Endothelial cell of umbilical vein (primary cell): ENCODE measurements at regions not wholly inside any gene's neighbourhood (a gene's known extent, or its start where the extent isn't known, plus 50 kb on each side); places are given as distances from the start of the nearest gene placed in this dataset.

Source experiments
- MAX ChIP-seq: IDR thresholded peaks from 2 replicates; pipeline ENCODE4 v1.6.1; 2011; ENCODE audit not compliant: insufficient read depth, insufficient read length
- MYC ChIP-seq: IDR thresholded peaks from one replicate; pipeline ENCODE4 v1.6.1; 2011; ENCODE audit warnings: mild to moderate bottlenecking, low read depth, low read length
- POLR2A ChIP-seq: IDR thresholded peaks from 2 replicates; pipeline ENCODE4 v1.6.1; 2012; ENCODE audit warnings: low read depth, mild to moderate bottlenecking, control low read depth, low read length
- TF ChIP-seq, protein P1 (sequence below), 2 donors: IDR thresholded peaks; 1 replicate in 1 of 2; 2 replicates in 1 of 2; pipeline ENCODE4 v1.5.1; 2011; ENCODE audit warnings: low read length in 2 of 2, mild to moderate bottlenecking in 2 of 2, moderate library complexity in 2 of 2, control low read depth in 1 of 2, inconsistent platforms in 1 of 2, low read depth in 1 of 2; ENCODE audit not compliant: insufficient read depth in 1 of 2; ENCODE audit errors: extremely low read depth in 1 of 2

- TF ChIP-seq MYC (no peak), MAX (no peak), POLR2A (no peak)
- TF ChIP-seq, protein P1, sequence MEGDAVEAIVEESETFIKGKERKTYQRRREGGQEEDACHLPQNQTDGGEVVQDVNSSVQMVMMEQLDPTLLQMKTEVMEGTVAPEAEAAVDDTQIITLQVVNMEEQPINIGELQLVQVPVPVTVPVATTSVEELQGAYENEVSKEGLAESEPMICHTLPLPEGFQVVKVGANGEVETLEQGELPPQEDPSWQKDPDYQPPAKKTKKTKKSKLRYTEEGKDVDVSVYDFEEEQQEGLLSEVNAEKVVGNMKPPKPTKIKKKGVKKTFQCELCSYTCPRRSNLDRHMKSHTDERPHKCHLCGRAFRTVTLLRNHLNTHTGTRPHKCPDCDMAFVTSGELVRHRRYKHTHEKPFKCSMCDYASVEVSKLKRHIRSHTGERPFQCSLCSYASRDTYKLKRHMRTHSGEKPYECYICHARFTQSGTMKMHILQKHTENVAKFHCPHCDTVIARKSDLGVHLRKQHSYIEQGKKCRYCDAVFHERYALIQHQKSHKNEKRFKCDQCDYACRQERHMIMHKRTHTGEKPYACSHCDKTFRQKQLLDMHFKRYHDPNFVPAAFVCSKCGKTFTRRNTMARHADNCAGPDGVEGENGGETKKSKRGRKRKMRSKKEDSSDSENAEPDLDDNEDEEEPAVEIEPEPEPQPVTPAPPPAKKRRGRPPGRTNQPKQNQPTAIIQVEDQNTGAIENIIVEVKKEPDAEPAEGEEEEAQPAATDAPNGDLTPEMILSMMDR (IDR thresholded peaks at IDR 0.05; ENCODE audit: extremely low read depth in 1 of 2, insufficient read depth in 1 of 2, low read depth in 1 of 2, low read length in 2 of 2) = no peak
Observed at GRCh38 chr17:5874486-5874885, 195.7 kb upstream of the WSCD1 start.
